ENCODE measurements at regions not wholly inside any gene's neighbourhood (a gene's known extent, or its start where the extent isn't known, plus 50 kb on each side); places are given as distances from the start of the nearest gene placed in this dataset.

- Mint-ChIP-seq H3K27me3 (no peaks in the 10 kb centered on the region), H3K36me3 (ENCODE audit: low read depth) (no peaks in the 10 kb centered on the region), H3K9me3 (peaks cover 15% of the 10 kb centered on the region), H3K4me1 (no peaks in the 10 kb centered on the region), H3K4me3 (no peak overlapping the region), H3K27ac (no peak overlapping the region)
- POLR2A ChIA-PET: no interaction called here
- CTCF ChIA-PET: no interaction called here
- no peak for DNase-seq
Observed at GRCh38 chr10:107589081-107589480, 424.6 kb upstream of the SORCS1 start.

GRCh38 chr10:107585630-107586029 lies 421.1 kb upstream of the SORCS1 start:
- Mint-ChIP-seq H3K4me1 (no peaks in the 10 kb centered on the region), H3K9me3 (peaks cover 14% of the 10 kb centered on the region), H3K27me3 (no peaks in the 10 kb centered on the region), H3K27ac (no peak overlapping the region), H3K4me3 (no peak overlapping the region), H3K36me3 (ENCODE audit: low read depth) (no peaks in the 10 kb centered on the region)
- ChIA-PET POLR2A (no interaction called here), CTCF (no interaction called here)
- no peak for DNase-seq

GRCh38 chr10:107583974-107584373 lies 419.5 kb upstream of the SORCS1 start:
- Mint-ChIP-seq H3K9me3 (peaks cover 14% of the 10 kb centered on the region), H3K4me1 (no peaks in the 10 kb centered on the region), H3K27ac (no peak overlapping the region), H3K4me3 (no peak overlapping the region), H3K27me3 (no peaks in the 10 kb centered on the region), H3K36me3 (ENCODE audit: low read depth) (no peaks in the 10 kb centered on the region)
- ChIA-PET CTCF (no interaction called here), POLR2A (no interaction called here)
- DNase-seq: no peak

- CTCF ChIA-PET: no interaction called here
- DNase-seq: no peak
- no peak overlapping the region for H3K4me3 Mint-ChIP-seq
Observed at GRCh38 chr10:107579970-107580369, 415.5 kb upstream of the SORCS1 start.

DNA sequence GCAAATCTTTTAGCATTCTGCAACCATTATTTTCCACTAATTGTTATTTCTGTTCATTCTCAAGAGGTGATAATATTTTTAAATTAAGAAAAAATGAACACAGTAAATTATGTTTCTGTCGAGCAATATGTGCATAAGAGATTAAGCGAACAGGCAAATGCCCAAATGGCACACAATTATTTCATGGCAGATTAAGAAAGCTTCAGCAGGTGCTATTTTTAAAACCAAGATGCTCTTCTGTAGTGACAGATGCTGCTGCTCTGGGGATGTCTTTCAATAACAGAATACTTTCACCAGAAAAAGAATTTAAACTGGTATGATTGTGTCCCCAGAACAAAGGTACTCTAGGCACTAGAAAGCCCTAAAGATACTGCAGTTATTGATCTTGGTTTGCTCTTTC lies 412.7 kb upstream of the SORCS1 start:
- DNase-seq: no peak
- no peaks in the 10 kb centered on the region for H3K27me3 Mint-ChIP-seq
- no peak overlapping the region for H3K27ac Mint-ChIP-seq
- no peaks in the 10 kb centered on the region for H3K4me1 Mint-ChIP-seq
- no peak overlapping the region for H3K4me3 Mint-ChIP-seq
- H3K9me3 Mint-ChIP-seq: peaks cover 8% of the 10 kb centered on the region
- H3K36me3 Mint-ChIP-seq (ENCODE audit: low read depth): no peaks in the 10 kb centered on the region
- CTCF ChIA-PET: no interaction called here
- POLR2A ChIA-PET: no interaction called here

More at GRCh38 chr10:107579970-107580369, 415.5 kb upstream of the SORCS1 start:
- peaks cover 8% of the 10 kb centered on the region for H3K9me3 Mint-ChIP-seq
- H3K27ac Mint-ChIP-seq: no peak overlapping the region
- POLR2A ChIA-PET: no interaction called here
- no peaks in the 10 kb centered on the region for H3K27me3 Mint-ChIP-seq
- no peaks in the 10 kb centered on the region for H3K36me3 Mint-ChIP-seq (ENCODE audit: low read depth)
- no peaks in the 10 kb centered on the region for H3K4me1 Mint-ChIP-seq

- Mint-ChIP-seq H3K9me3 (peaks cover 8% of the 10 kb centered on the region), H3K4me1 (no peaks in the 10 kb centered on the region), H3K27me3 (no peaks in the 10 kb centered on the region), H3K36me3 (ENCODE audit: low read depth) (no peaks in the 10 kb centered on the region), H3K27ac (no peak overlapping the region), H3K4me3 (no peak overlapping the region)
- ChIA-PET POLR2A (no interaction called here), CTCF (no interaction called here)
- DNase-seq: no peak
Observed at GRCh38 chr10:107576746-107577145, 412.2 kb upstream of the SORCS1 start.

DNA sequence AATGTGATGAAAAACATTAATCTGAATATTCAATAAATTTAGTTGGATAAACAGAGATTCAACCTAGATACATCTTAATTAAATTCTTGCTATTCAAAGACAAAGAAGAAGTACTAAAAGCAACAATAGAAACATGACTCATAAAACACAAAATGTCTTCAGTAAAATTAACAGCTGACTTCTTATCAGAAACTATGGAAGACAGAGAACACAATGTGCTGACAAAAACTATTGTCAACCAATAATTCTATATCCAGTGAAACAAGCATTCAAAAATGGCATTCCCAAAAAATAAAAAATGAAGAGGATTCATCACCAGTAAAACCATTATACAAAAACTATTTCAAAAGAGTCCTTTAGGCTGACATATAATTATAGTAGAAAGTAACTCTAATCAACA lies 400.5 kb upstream of the SORCS1 start:
- Mint-ChIP-seq H3K27ac (no peak overlapping the region), H3K27me3 (no peaks in the 10 kb centered on the region), H3K36me3 (ENCODE audit: low read depth) (no peaks in the 10 kb centered on the region), H3K9me3 (peaks cover 17% of the 10 kb centered on the region), H3K4me3 (no peak overlapping the region), H3K4me1 (no peaks in the 10 kb centered on the region)
- ChIA-PET POLR2A (no interaction called here), CTCF (no interaction called here)
- DNase-seq: no peak

DNA sequence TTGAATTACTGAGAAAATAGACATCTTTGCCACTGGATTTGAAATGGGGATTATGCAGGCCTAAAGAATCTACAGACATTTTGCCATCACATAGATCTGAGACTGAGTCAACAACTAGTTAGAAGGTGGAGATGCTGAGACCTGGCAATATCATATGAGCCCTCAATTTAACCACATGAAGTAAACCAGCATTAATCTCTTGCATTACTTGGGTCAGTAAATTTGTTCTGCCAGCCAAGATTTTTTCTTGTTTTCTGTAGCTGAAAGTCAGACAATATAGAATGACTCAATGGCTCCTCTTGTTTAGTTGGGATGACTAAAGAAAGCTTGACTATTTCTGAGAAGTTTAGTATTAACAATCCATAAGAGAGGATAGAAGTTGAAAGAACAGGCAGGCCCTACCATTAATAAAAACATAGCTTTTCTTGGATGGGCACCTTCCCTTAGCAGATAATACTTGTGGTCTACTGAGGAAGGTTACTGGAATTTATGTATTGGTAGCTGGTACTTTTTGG lies 396.7 kb upstream of the SORCS1 start:
- H3K4me3 Mint-ChIP-seq: no peak overlapping the region
- H3K27ac Mint-ChIP-seq: no peak overlapping the region
- peaks cover 2% of the 10 kb centered on the region for H3K9me3 Mint-ChIP-seq
- ChIA-PET POLR2A (no interaction called here), CTCF (no interaction called here)
- H3K36me3 Mint-ChIP-seq (ENCODE audit: low read depth): no peaks in the 10 kb centered on the region
- H3K27me3 Mint-ChIP-seq: no peaks in the 10 kb centered on the region
- no peaks in the 10 kb centered on the region for H3K4me1 Mint-ChIP-seq
- DNase-seq: no peak

DNA sequence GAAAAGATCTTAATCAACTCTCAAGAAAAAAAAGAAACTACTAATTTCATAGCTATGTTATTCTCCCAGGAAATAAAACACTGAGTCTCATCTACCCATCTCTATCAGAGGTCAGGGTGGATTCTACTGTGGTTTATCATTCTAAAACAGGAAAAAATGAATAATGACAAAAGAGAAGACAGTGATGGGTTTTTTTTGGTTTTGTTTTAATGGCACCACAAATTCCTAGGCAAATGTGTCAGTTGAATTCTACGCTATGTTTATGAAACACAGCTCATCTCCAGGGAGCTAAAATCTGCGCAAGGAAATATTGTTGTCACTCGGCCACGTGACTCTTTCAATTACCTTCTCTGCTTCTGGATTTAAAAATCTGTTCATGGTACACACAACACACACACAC lies 393.4 kb upstream of the SORCS1 start:
- Mint-ChIP-seq H3K4me3 (no peak overlapping the region), H3K27ac (no peak overlapping the region), H3K4me1 (no peaks in the 10 kb centered on the region), H3K9me3 (peaks cover 9% of the 10 kb centered on the region), H3K27me3 (no peaks in the 10 kb centered on the region), H3K36me3 (ENCODE audit: low read depth) (no peaks in the 10 kb centered on the region)
- ChIA-PET POLR2A (no interaction called here), CTCF (no interaction called here)
- DNase-seq: no peak

DNA sequence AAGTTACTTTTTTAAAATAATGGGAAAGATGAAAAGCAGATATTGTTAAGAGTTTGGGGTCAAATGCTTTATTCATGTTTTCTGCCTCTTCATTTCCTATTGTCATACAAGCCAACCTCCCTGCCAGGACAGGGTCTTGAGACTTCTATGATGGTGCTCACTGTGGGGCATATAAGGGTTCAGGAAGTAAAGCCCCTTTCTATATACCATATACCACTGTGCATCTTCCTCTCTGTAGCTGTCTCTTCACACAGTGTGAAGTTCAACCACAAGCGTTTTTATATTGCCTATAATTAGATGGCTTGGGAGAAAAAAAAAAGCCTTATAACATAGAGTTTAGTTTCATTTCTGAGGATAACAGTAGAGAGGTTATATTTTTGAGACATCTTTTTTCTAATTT lies 389.8 kb upstream of the SORCS1 start:
- peaks cover 10% of the 10 kb centered on the region for H3K9me3 Mint-ChIP-seq
- H3K27ac Mint-ChIP-seq: no peak overlapping the region
- ChIA-PET CTCF (no interaction called here), POLR2A (no interaction called here)
- H3K27me3 Mint-ChIP-seq: no peaks in the 10 kb centered on the region
- H3K4me3 Mint-ChIP-seq: no peak overlapping the region
- no peaks in the 10 kb centered on the region for H3K36me3 Mint-ChIP-seq (ENCODE audit: low read depth)
- DNase-seq: no peak
- no peaks in the 10 kb centered on the region for H3K4me1 Mint-ChIP-seq

- Mint-ChIP-seq H3K27me3 (no peaks in the 10 kb centered on the region), H3K4me1 (no peaks in the 10 kb centered on the region), H3K4me3 (no peak overlapping the region), H3K27ac (no peak overlapping the region), H3K9me3 (peaks cover 15% of the 10 kb centered on the region), H3K36me3 (ENCODE audit: low read depth) (no peaks in the 10 kb centered on the region)
- CTCF ChIA-PET: no interaction called here
- POLR2A ChIA-PET: no interaction called here
- DNase-seq: no peak
Observed at GRCh38 chr10:107553470-107553869, 389.0 kb upstream of the SORCS1 start.

- H3K36me3 Mint-ChIP-seq (ENCODE audit: low read depth): no peaks in the 10 kb centered on the region
- CTCF ChIA-PET: no interaction called here
Observed at GRCh38 chr10:107552963-107553362, 388.5 kb upstream of the SORCS1 start.

GRCh38 chr10:107548301-107548700 lies 383.8 kb upstream of the SORCS1 start:
- no peak overlapping the region for H3K27ac Mint-ChIP-seq
- POLR2A ChIA-PET: no interaction called here
- H3K4me3 Mint-ChIP-seq: no peak overlapping the region
- no peaks in the 10 kb centered on the region for H3K4me1 Mint-ChIP-seq
- DNase-seq: no peak
- H3K9me3 Mint-ChIP-seq: peaks cover 14% of the 10 kb centered on the region
- CTCF ChIA-PET: no interaction called here
- no peaks in the 10 kb centered on the region for H3K36me3 Mint-ChIP-seq (ENCODE audit: low read depth)
- H3K27me3 Mint-ChIP-seq: no peaks in the 10 kb centered on the region

More at GRCh38 chr10:107552963-107553362, 388.5 kb upstream of the SORCS1 start:
- H3K9me3 Mint-ChIP-seq: peaks cover 17% of the 10 kb centered on the region
- H3K4me3 Mint-ChIP-seq: no peak overlapping the region
- no peaks in the 10 kb centered on the region for H3K27me3 Mint-ChIP-seq
- no peak for DNase-seq
- POLR2A ChIA-PET: no interaction called here
- H3K4me1 Mint-ChIP-seq: no peaks in the 10 kb centered on the region
- H3K27ac Mint-ChIP-seq: no peak overlapping the region

DNA sequence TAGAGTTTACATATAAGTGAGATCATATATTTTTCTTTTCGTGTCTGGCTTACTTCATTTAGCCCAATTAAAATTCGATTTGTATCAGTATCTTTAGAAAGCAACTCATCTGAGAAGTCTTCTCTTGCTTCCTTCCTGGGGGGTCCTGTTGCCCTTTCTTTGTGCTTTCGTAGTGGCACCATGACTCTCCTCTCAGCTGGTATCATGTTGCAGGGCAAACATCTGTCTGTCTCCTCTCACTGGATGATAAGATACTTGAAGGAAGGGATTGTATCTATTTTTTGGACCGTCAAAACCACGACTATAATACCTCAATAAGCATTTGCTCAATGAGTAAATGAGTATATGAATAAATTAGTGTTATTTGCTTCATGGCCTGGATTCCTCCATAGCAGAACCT lies 382.5 kb upstream of the SORCS1 start:
- Mint-ChIP-seq H3K27ac (no peak overlapping the region), H3K36me3 (ENCODE audit: low read depth) (no peaks in the 10 kb centered on the region), H3K4me1 (no peaks in the 10 kb centered on the region), H3K4me3 (no peak overlapping the region), H3K9me3 (peaks cover 14% of the 10 kb centered on the region), H3K27me3 (no peaks in the 10 kb centered on the region)
- POLR2A ChIA-PET: no interaction called here
- CTCF ChIA-PET: no interaction called here
- no peak for DNase-seq

GRCh38 chr10:107546284-107546683 lies 381.8 kb upstream of the SORCS1 start:
- Mint-ChIP-seq H3K4me1 (no peaks in the 10 kb centered on the region), H3K9me3 (peaks cover 14% of the 10 kb centered on the region), H3K27me3 (no peaks in the 10 kb centered on the region), H3K36me3 (ENCODE audit: low read depth) (no peaks in the 10 kb centered on the region), H3K27ac (no peak overlapping the region), H3K4me3 (no peak overlapping the region)
- CTCF ChIA-PET: no interaction called here
- POLR2A ChIA-PET: no interaction called here
- DNase-seq: no peak
